ENCODE measurements at regions not wholly inside any gene's neighbourhood (a gene's known extent, or its start where the extent isn't known, plus 50 kb on each side); places are given as distances from the start of the nearest gene placed in this dataset.
"Not testable (repeated sequence)": the region's sequence is repeated elsewhere in the genome, so short reads cannot be mapped to it uniquely, and the experiment has no call there.

DNA sequence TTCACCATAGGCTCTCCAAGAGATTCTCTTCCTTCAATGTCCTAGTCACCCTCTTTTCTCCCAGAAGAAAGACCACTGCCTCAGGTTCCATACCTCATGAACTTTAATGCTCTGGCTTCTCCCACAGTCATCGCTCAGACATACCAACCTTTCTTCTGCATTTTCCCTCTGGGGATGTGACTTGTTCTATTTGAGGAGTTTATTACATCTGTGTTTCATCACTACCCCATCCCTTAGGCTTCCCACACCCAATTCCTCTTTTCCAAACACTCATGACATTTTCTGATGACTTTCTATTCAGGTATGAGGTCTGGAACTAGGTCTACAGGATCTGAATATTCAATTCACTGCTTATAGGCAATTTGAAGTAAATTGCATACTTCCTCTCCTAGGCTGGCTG, 298.6 kb upstream of the MAP2 start:
- Histone ChIP-seq H3K9me3 (ENCODE audit: control insufficient read depth in 1 of 2, low read length in 2 of 2) (no peaks in the 10 kb centered on the region), H3K4me1 (ENCODE audit: control insufficient read depth in 1 of 2, insufficient read depth in 2 of 2, low read length in 2 of 2) (no peaks in the 10 kb centered on the region), H3K9ac (ENCODE audit: low read depth in 1 of 2, low read length in 2 of 2) (no peak overlapping the region), H3K27ac (ENCODE audit: low read depth, low read length) (no peak overlapping the region), H3K4me3 (ENCODE audit: low read depth in 1 of 2, low read length in 2 of 2) (no peak overlapping the region), H3K27me3 (ENCODE audit: control insufficient read depth in 1 of 2, insufficient read depth in 2 of 2, low read length in 2 of 2) (no peaks in the 10 kb centered on the region), H3K36me3 (ENCODE audit: control insufficient read depth in 1 of 2, insufficient read depth in 2 of 2, low read length in 2 of 2) (no peaks in the 10 kb centered on the region)

DNA sequence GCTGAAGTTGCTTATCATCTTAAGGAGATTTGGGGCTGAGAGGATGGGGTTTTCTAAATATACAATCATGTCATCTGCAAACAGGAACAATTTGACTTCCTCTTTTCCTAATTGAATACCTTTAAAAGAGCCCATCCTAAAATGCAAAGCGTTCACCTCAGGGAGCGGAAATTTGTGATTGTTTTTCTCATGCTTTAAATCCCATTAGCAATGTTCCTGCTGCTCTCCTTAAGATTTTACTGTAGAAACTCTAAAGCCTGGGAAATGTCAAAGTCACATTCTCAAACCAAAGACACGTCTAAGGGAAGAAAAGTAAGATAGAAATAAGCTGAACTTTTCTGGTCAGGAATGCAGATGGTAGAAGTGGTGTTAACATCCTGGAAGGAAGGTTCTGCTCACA, 285.8 kb upstream of the MAP2 start:
- Histone ChIP-seq H3K27ac (ENCODE audit: low read depth, low read length) (no peak overlapping the region), H3K27me3 (ENCODE audit: control insufficient read depth in 1 of 2, insufficient read depth in 2 of 2, low read length in 2 of 2) (no peaks in the 10 kb centered on the region), H3K9ac (ENCODE audit: low read depth in 1 of 2, low read length in 2 of 2) (no peak overlapping the region), H3K4me3 (ENCODE audit: low read depth in 1 of 2, low read length in 2 of 2) (no peak overlapping the region), H3K36me3 (ENCODE audit: control insufficient read depth in 1 of 2, insufficient read depth in 2 of 2, low read length in 2 of 2) (no peaks in the 10 kb centered on the region), H3K9me3 (ENCODE audit: control insufficient read depth in 1 of 2, low read length in 2 of 2) (no peaks in the 10 kb centered on the region), H3K4me1 (ENCODE audit: control insufficient read depth in 1 of 2, insufficient read depth in 2 of 2, low read length in 2 of 2) (no peaks in the 10 kb centered on the region)

DNA sequence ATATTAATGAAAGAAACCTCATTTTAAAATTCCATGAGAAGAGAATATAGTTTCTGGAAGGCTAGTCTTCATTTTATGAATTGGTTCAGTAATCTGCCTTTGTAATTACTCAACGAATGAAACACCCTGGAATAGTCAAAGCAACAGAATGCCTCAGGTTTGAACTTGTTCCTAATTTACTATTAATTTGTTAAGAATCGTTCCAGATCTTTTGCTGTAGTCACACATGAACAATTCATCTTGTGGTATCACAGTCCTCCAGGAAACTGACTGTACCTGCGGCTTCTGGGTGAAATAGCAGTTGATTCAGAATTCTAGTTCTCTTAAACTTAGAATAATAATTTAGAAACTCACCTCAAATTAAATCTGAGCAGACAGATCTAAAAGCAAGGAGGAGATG, 282.7 kb upstream of the MAP2 start:
- H3K27me3 ChIP-seq (ENCODE audit: control insufficient read depth in 1 of 2, insufficient read depth in 2 of 2, low read length in 2 of 2) = no peaks in the 10 kb centered on the region

DNA sequence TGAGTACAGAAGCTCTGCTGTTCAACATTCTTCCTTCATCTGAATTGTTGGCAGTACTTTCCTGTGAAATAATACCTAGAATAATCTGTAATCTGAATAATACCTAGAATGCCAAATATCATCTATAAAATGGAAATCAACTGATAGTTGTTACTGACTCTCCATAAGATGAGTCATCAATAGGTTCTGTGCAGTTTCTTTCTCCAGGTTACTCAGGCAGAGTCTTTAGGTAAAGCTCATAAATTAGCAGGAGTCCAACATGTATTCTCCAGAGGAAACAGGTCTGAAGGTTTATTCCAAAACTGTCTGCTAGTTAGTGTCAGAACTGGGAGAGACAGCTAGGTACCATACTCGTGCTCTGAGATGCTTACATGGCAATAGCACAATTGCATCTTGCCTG, 282.0 kb upstream of the MAP2 start:
- H3K9ac ChIP-seq (ENCODE audit: low read depth in 1 of 2, low read length in 2 of 2) = no peak overlapping the region
- no peaks in the 10 kb centered on the region for H3K9me3 ChIP-seq (ENCODE audit: control insufficient read depth in 1 of 2, low read length in 2 of 2)
- H3K36me3 ChIP-seq (ENCODE audit: control insufficient read depth in 1 of 2, insufficient read depth in 2 of 2, low read length in 2 of 2) = no peaks in the 10 kb centered on the region
- H3K4me3 ChIP-seq (ENCODE audit: low read depth in 1 of 2, low read length in 2 of 2) = no peak overlapping the region
- H3K27ac ChIP-seq (ENCODE audit: low read depth, low read length) = no peak overlapping the region
- no peaks in the 10 kb centered on the region for H3K27me3 ChIP-seq (ENCODE audit: control insufficient read depth in 1 of 2, insufficient read depth in 2 of 2, low read length in 2 of 2)
- H3K4me1 ChIP-seq (ENCODE audit: control insufficient read depth in 1 of 2, insufficient read depth in 2 of 2, low read length in 2 of 2) = no peaks in the 10 kb centered on the region

More for the DNA sequence above, 282.7 kb upstream of the MAP2 start:
- Histone ChIP-seq H3K9ac (ENCODE audit: low read depth in 1 of 2, low read length in 2 of 2) (no peak overlapping the region), H3K9me3 (ENCODE audit: control insufficient read depth in 1 of 2, low read length in 2 of 2) (no peaks in the 10 kb centered on the region), H3K27ac (ENCODE audit: low read depth, low read length) (no peak overlapping the region), H3K4me1 (ENCODE audit: control insufficient read depth in 1 of 2, insufficient read depth in 2 of 2, low read length in 2 of 2) (no peaks in the 10 kb centered on the region), H3K36me3 (ENCODE audit: control insufficient read depth in 1 of 2, insufficient read depth in 2 of 2, low read length in 2 of 2) (no peaks in the 10 kb centered on the region), H3K4me3 (ENCODE audit: low read depth in 1 of 2, low read length in 2 of 2) (no peak overlapping the region)

DNA sequence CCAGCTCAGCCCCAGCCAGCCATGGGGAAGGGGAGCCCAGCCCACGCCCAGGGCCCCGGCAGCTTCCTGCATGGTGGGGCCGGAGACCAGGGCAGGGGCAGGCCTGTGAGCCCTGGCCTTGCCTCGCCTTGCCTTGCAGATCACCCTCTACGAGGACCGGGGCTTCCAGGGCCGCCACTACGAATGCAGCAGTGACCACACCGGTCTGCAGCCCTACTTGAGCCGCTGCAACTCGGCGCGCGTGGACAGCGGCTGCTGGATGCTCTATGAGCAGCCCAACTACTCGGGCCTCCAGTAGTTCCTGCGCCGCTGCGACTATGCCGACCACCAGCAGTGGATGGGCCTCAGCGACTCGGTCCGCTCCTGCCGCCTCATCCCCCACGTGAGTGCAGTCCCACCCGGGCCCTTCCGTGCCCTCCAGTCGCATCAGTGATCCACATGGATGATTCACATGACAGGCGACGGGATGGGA, 278.6 kb upstream of the MAP2 start:
- not testable (repeated sequence) for H3K27ac ChIP-seq (ENCODE audit: low read depth, low read length); H3K36me3 ChIP-seq (ENCODE audit: control insufficient read depth in 1 of 2, insufficient read depth in 2 of 2, low read length in 2 of 2); H3K9ac ChIP-seq (ENCODE audit: low read depth in 1 of 2, low read length in 2 of 2); H3K9me3 ChIP-seq (ENCODE audit: control insufficient read depth in 1 of 2, low read length in 2 of 2); H3K27me3 ChIP-seq (ENCODE audit: control insufficient read depth in 1 of 2, insufficient read depth in 2 of 2, low read length in 2 of 2); H3K4me3 ChIP-seq (ENCODE audit: low read depth in 1 of 2, low read length in 2 of 2); H3K4me1 ChIP-seq (ENCODE audit: control insufficient read depth in 1 of 2, insufficient read depth in 2 of 2, low read length in 2 of 2)

DNA sequence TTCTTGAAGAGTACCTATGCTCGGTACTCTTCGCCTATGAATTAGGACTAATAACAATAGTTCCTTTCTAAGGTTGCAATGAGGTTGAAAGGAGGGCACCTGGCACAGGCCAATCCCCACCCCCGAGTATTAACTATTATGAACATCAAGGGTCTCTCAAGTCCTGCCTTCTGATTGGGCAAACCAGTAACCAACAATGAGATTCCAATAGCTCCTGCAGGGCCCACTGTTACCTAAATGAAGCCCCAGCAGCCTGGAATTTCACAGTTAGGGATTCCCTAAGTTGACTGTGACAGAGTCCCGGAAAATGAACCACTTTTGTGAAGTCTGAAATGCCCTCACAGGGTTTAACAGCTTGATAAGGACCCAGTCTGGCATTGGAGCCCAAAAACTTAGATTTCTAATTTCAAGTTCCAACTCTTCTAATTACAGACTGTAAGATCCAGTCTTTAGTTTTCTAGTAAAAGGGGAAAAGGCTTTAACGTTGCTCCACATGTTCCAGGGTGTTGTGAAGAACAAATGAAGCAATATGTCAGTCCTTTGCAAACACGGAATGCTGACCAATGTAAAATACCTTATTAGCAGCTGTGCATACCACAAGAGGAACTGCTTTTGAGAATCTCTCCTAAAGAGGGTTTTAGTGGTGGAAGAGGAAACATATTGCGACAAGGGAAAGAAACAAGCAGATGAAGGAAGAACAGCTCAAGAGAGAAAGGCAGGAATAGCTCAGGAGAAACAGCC, 277.7 kb upstream of the MAP2 start:
- H3K27me3 ChIP-seq (ENCODE audit: control insufficient read depth in 1 of 2, insufficient read depth in 2 of 2, low read length in 2 of 2) = no peaks in the 10 kb centered on the region
- H3K9me3 ChIP-seq (ENCODE audit: control insufficient read depth in 1 of 2, low read length in 2 of 2) = no peaks in the 10 kb centered on the region
- no peaks in the 10 kb centered on the region for H3K4me1 ChIP-seq (ENCODE audit: control insufficient read depth in 1 of 2, insufficient read depth in 2 of 2, low read length in 2 of 2)
- no peak overlapping the region for H3K27ac ChIP-seq (ENCODE audit: low read depth, low read length)
- no peaks in the 10 kb centered on the region for H3K36me3 ChIP-seq (ENCODE audit: control insufficient read depth in 1 of 2, insufficient read depth in 2 of 2, low read length in 2 of 2)
- no peak overlapping the region for H3K9ac ChIP-seq (ENCODE audit: low read depth in 1 of 2, low read length in 2 of 2)
- no peak overlapping the region for H3K4me3 ChIP-seq (ENCODE audit: low read depth in 1 of 2, low read length in 2 of 2)

DNA sequence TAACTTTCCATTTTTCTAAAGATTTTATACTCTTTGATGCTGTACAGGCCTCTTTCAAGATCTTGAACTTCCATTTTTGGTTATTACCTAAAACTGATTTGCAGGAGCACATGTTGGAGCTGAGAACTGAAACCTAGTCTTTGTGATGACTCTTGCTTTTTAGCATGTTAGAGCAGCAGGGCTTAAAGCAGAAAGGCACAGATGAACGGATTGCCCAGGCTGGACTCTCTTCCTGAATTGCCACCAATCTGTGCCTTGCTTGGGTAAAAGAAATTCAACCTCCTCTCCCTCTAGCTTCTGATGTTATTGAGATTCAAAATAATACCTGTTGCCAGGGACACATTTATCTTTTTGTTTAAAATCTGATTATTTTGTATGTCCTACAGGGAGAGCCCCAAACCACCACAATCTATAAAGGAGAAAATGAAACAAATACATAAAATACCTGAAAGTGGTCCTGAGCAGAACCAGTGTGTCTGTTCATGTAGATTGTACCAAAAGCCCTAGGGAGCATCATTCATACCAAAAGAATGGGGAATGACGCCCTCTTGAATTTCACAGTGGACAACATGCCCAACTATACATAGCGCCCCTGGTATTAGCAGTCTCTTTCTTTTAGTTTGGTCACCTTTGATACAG, 277.0 kb upstream of the MAP2 start:
- H3K9me3 ChIP-seq (ENCODE audit: control insufficient read depth in 1 of 2, low read length in 2 of 2) = no peaks in the 10 kb centered on the region
- H3K4me1 ChIP-seq (ENCODE audit: control insufficient read depth in 1 of 2, insufficient read depth in 2 of 2, low read length in 2 of 2) = no peaks in the 10 kb centered on the region
- H3K9ac ChIP-seq (ENCODE audit: low read depth in 1 of 2, low read length in 2 of 2) = no peak overlapping the region
- no peaks in the 10 kb centered on the region for H3K27me3 ChIP-seq (ENCODE audit: control insufficient read depth in 1 of 2, insufficient read depth in 2 of 2, low read length in 2 of 2)
- no peaks in the 10 kb centered on the region for H3K36me3 ChIP-seq (ENCODE audit: control insufficient read depth in 1 of 2, insufficient read depth in 2 of 2, low read length in 2 of 2)
- no peak overlapping the region for H3K4me3 ChIP-seq (ENCODE audit: low read depth in 1 of 2, low read length in 2 of 2)
- H3K27ac ChIP-seq (ENCODE audit: low read depth, low read length) = no peak overlapping the region

DNA sequence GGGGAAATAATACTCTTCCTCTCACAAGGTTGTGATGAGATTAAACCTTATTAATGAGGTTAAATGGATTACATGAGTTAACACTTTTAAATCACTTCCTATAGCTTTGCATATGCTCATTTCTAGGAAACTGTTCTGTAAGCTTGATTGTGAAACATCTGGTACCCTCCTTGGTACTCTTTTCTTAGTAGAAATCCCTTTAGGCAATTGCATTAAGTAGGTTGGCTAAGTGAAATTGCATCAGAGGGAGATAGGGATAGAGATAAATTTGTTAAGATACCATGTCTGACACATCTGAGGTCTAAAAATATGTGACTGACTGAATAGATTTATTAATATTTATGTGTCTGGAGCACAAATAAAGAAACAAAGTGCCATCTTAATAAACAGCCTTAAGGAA, 275.9 kb upstream of the MAP2 start:
- Histone ChIP-seq H3K27me3 (ENCODE audit: control insufficient read depth in 1 of 2, insufficient read depth in 2 of 2, low read length in 2 of 2) (no peaks in the 10 kb centered on the region), H3K4me1 (ENCODE audit: control insufficient read depth in 1 of 2, insufficient read depth in 2 of 2, low read length in 2 of 2) (no peaks in the 10 kb centered on the region), H3K4me3 (ENCODE audit: low read depth in 1 of 2, low read length in 2 of 2) (no peak overlapping the region), H3K9me3 (ENCODE audit: control insufficient read depth in 1 of 2, low read length in 2 of 2) (no peaks in the 10 kb centered on the region), H3K27ac (ENCODE audit: low read depth, low read length) (no peak overlapping the region), H3K9ac (ENCODE audit: low read depth in 1 of 2, low read length in 2 of 2) (no peak overlapping the region), H3K36me3 (ENCODE audit: control insufficient read depth in 1 of 2, insufficient read depth in 2 of 2, low read length in 2 of 2) (no peaks in the 10 kb centered on the region)

DNA sequence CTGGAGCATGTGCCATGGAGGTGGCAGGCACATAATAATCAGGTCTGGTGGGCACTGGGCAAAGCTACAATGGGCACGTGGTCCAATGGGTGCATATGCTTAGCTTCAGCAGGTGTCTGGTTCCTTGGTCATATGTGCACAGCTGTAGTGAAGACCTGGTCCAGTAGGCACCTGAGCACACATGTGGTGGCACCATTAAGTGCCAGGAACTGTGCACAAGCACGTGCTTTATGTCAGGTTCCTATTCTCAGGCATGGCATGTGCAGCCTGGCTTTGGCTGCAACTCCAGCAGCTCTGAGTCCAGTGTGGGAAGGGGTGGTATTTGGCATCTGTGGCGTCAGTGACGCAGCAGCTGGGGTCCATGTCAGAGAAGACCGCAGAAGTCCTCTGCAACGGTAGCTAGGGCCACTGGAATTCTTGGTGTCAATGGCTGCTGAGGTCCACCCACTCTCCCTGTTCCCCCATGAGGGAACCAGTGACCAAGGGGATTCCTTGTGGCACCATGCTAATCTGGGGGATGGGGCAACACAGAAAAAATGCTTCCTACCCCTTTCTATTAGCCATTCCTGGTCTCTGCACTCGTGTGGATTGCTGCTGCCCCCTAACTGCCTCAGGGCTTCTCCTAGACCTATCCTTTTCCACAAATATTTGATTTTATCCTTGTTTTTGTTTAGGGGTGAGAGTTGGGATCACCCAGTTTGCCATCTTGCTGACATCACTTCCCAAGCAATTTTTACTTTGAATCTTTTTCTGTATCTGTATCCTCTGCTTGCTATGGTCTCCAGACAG, 262.9 kb upstream of the MAP2 start:
- Histone ChIP-seq H3K4me1 (ENCODE audit: control insufficient read depth in 1 of 2, insufficient read depth in 2 of 2, low read length in 2 of 2) (no peaks in the 10 kb centered on the region), H3K36me3 (ENCODE audit: control insufficient read depth in 1 of 2, insufficient read depth in 2 of 2, low read length in 2 of 2) (no peaks in the 10 kb centered on the region), H3K9me3 (ENCODE audit: control insufficient read depth in 1 of 2, low read length in 2 of 2) (no peaks in the 10 kb centered on the region), H3K27me3 (ENCODE audit: control insufficient read depth in 1 of 2, insufficient read depth in 2 of 2, low read length in 2 of 2) (no peaks in the 10 kb centered on the region), H3K27ac (ENCODE audit: low read depth, low read length) (no peak overlapping the region), H3K9ac (ENCODE audit: low read depth in 1 of 2, low read length in 2 of 2) (no peak overlapping the region), H3K4me3 (ENCODE audit: low read depth in 1 of 2, low read length in 2 of 2) (no peak overlapping the region)

DNA sequence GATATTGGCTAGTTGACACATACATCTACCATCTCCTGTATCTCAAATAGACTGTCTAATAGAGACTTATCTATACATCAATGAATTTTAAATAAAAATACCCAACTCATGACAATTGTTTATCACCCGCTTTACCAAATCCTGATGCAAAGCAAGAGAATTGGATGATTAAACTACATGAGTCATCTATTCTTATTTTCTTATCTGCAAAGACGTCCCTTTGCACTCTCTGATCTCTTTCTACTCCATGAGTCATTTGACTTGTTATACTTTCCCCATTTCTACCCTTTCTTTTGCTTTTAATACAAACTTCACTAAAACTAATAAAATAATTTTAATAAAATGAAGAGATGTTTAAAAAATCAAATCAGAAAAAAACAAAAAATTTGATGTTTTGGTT, 261.7 kb upstream of the MAP2 start:
- Histone ChIP-seq H3K4me1 (ENCODE audit: control insufficient read depth in 1 of 2, insufficient read depth in 2 of 2, low read length in 2 of 2) (no peaks in the 10 kb centered on the region), H3K9ac (ENCODE audit: low read depth in 1 of 2, low read length in 2 of 2) (no peak overlapping the region), H3K4me3 (ENCODE audit: low read depth in 1 of 2, low read length in 2 of 2) (no peak overlapping the region), H3K36me3 (ENCODE audit: control insufficient read depth in 1 of 2, insufficient read depth in 2 of 2, low read length in 2 of 2) (no peaks in the 10 kb centered on the region), H3K27me3 (ENCODE audit: control insufficient read depth in 1 of 2, insufficient read depth in 2 of 2, low read length in 2 of 2) (no peaks in the 10 kb centered on the region), H3K27ac (ENCODE audit: low read depth, low read length) (no peak overlapping the region), H3K9me3 (ENCODE audit: control insufficient read depth in 1 of 2, low read length in 2 of 2) (no peaks in the 10 kb centered on the region)
